GM18505 (cell line): ENCODE measurements at regions not wholly inside any gene's neighbourhood (a gene's known extent, or its start where the extent isn't known, plus 50 kb on each side); places are given as distances from the start of the nearest gene placed in this dataset.
"Not testable (repeated sequence)": the region's sequence is repeated elsewhere in the genome, so short reads cannot be mapped to it uniquely, and the experiment has no call there.

Experiments
- ATAC-seq: cut with Tn5 transposase; IDR thresholded peaks from one replicate; pipeline ENCODE4 v1.9.1; 2021; ENCODE audit not compliant: unreplicated experiment

GRCh38 chr2:110336071-110336470, 123.7 kb upstream of the MTLN start:
- not testable (repeated sequence) for ATAC-seq

GRCh38 chr2:110335415-110336049, 123.2 kb upstream of the MTLN start:
- not testable (repeated sequence) for ATAC-seq

- not testable (repeated sequence) for ATAC-seq
Measured at GRCh38 chr2:110333114-110334095, 121.1 kb upstream of the MTLN start.

GRCh38 chr2:110331625-110332024, 119.3 kb upstream of the MTLN start:
- ATAC-seq, result not testable (repeated sequence)

GRCh38 chr2:110329760-110330159, 117.4 kb upstream of the MTLN start:
- ATAC-seq, result not testable (repeated sequence)

- ATAC-seq, result not testable (repeated sequence)
Measured at GRCh38 chr2:110329158-110329557, 116.8 kb upstream of the MTLN start.

- ATAC-seq, result not testable (repeated sequence)
Measured at GRCh38 chr2:110328677-110329076, 116.3 kb upstream of the MTLN start.

GRCh38 chr2:110323832-110324231, 111.5 kb upstream of the MTLN start:
- ATAC-seq, result not testable (repeated sequence)

- not testable (repeated sequence) for ATAC-seq
Measured at GRCh38 chr2:110322535-110322934, 110.2 kb upstream of the MTLN start.

- not testable (repeated sequence) for ATAC-seq
Measured at GRCh38 chr2:110320834-110321563, 108.7 kb upstream of the MTLN start.

- ATAC-seq, result not testable (repeated sequence)
Measured at GRCh38 chr2:110318898-110319297, 106.6 kb upstream of the MTLN start.

GRCh38 chr2:110317377-110317776, 105.0 kb upstream of the MTLN start:
- ATAC-seq, result not testable (repeated sequence)

- ATAC-seq, result not testable (repeated sequence)
Measured at GRCh38 chr2:110316051-110316865, 103.9 kb upstream of the MTLN start.

- ATAC-seq, result not testable (repeated sequence)
Measured at GRCh38 chr2:110315054-110315820, 102.9 kb upstream of the MTLN start.

GRCh38 chr2:110314472-110314871, 102.1 kb upstream of the MTLN start:
- ATAC-seq, result not testable (repeated sequence)

- not testable (repeated sequence) for ATAC-seq
Measured at GRCh38 chr2:110313032-110313431, 100.7 kb upstream of the MTLN start.

- ATAC-seq, result not testable (repeated sequence)
Measured at GRCh38 chr2:110311713-110312444, 99.5 kb upstream of the MTLN start.

- ATAC-seq, result not testable (repeated sequence)
Measured at GRCh38 chr2:110310988-110311475, 98.7 kb upstream of the MTLN start.
